Activated CD4-positive, alpha-beta T cell treated with anti-CD3 and anti-CD28 coated beads, Interleukin-2, amount 50 U/mL, for 1 hour (primary cell): ENCODE measurements at regions not wholly inside any gene's neighbourhood (a gene's known extent, or its start where the extent isn't known, plus 50 kb on each side); places are given as distances from the start of the nearest gene placed in this dataset.

ENCODE experiments used
- DNase-seq: peaks from one replicate; pipeline ENCODE4 v3.0.0-alpha.2; 2020

GRCh38 chr4:163623787-163624186 is 129.3 kb downstream of the TMA16 start:
- no peak for DNase-seq

- DNase-seq, result no peak
These were observed 130.2 kb downstream of the TMA16 start for GRCh38 chr4:163624727-163625126.

GRCh38 chr4:163631288-163631687 is 136.8 kb downstream of the TMA16 start:
- no peak for DNase-seq

GRCh38 chr4:163638909-163639308 is 144.4 kb downstream of the TMA16 start:
- DNase-seq, result no peak

GRCh38 chr4:163649557-163650091 is 155.1 kb downstream of the TMA16 start:
- DNase-seq, result no peak

- DNase-seq, result no peak
These were observed 157.3 kb downstream of the TMA16 start for GRCh38 chr4:163651761-163652160.

- no peak for DNase-seq
These were observed 160.1 kb downstream of the TMA16 start for GRCh38 chr4:163654621-163655020.

- DNase-seq, result no peak
These were observed 166.1 kb downstream of the TMA16 start for GRCh38 chr4:163660636-163661035.

GRCh38 chr4:163662768-163663167 is 168.3 kb downstream of the TMA16 start:
- DNase-seq, result no peak

GRCh38 chr4:163663454-163664225 is 169.2 kb downstream of the TMA16 start:
- no peak for DNase-seq

GRCh38 chr4:163665101-163665500 is 170.6 kb downstream of the TMA16 start:
- no peak for DNase-seq

GRCh38 chr4:163665521-163666331 is 171.2 kb downstream of the TMA16 start:
- no peak for DNase-seq

GRCh38 chr4:163666332-163666873 is 171.9 kb downstream of the TMA16 start:
- no peak for DNase-seq

- DNase-seq, result no peak
These were observed 178.3 kb downstream of the TMA16 start for GRCh38 chr4:163672751-163673150.

GRCh38 chr4:163673848-163674697 is 179.6 kb downstream of the TMA16 start:
- DNase-seq, result no peak

- DNase-seq, result no peak
These were observed 184.7 kb downstream of the TMA16 start for GRCh38 chr4:163679189-163679588.

GRCh38 chr4:163680386-163681098 is 186.1 kb downstream of the TMA16 start:
- no peak for DNase-seq

- DNase-seq, result no peak
These were observed 186.8 kb downstream of the TMA16 start for GRCh38 chr4:163681208-163681821.

GRCh38 chr4:163688856-163689255 is 194.4 kb downstream of the TMA16 start:
- no peak for DNase-seq

GRCh38 chr4:163693211-163693610 is 198.7 kb downstream of the TMA16 start:
- DNase-seq, result no peak

GRCh38 chr4:163693776-163694175 is 199.3 kb downstream of the TMA16 start:
- no peak for DNase-seq

- no peak for DNase-seq
These were observed 199.9 kb downstream of the TMA16 start for GRCh38 chr4:163694385-163694784.
